B cell (primary cell): ENCODE measurements at regions not wholly inside any gene's neighbourhood (a gene's known extent, or its start where the extent isn't known, plus 50 kb on each side); places are given as distances from the start of the nearest gene placed in this dataset.
"Not testable (repeated sequence)": the region's sequence is repeated elsewhere in the genome, so short reads cannot be mapped to it uniquely, and the experiment has no call there.

Source experiments
- ATAC-seq: fragments of 200-7000 bp; cut with Tn5 transposase; one replicate; pipeline ENCODE4 v1.10.0; 2021; ENCODE audit warnings: low read depth, mild to moderate bottlenecking, moderate number of reproducible peaks, moderate library complexity
- CTCF ChIA-PET: fragments of 350-600 bp; sonication (Branson Sonifier 250); formaldehyde crosslinking; loops from one replicate; lab custom pipeline; 2021; ENCODE audit warnings: antibody characterized with exemption, inconsistent platforms; lab: Charles Lee
- POLR2A ChIA-PET: fragments of 350-600 bp; sonication (Branson Sonifier 250); formaldehyde crosslinking; loops from one replicate; lab custom pipeline; 2021; ENCODE audit warnings: antibody characterized with exemption; lab: Charles Lee
- DNase-seq: peaks from one replicate; pipeline ENCODE4 v3.0.0; 2013
- H2AFZ ChIP-seq: 2 replicates; pipeline ENCODE4 v1.6.1; 2012; ENCODE audit warnings: mild to moderate bottlenecking, low read depth, low read length; ENCODE audit not compliant: insufficient read depth, poor library complexity, severe bottlenecking
- H3K27ac ChIP-seq, 2 donors: 1 replicate in 1 of 2; 2 replicates in 1 of 2; pipeline ENCODE4 v1.5.1; 2012 to 2013; ENCODE audit warnings: low read length in 2 of 2, mild to moderate bottlenecking in 2 of 2, moderate library complexity in 1 of 2
- H3K27me3 ChIP-seq, 4 experiments: fragments of 200-600 bp in 1 of 4; sonication (generic) in 1 of 4; replicated peaks in 1 of 4; 1 replicate in 2 of 4; 2 replicates in 2 of 4; pipeline versions ENCODE4 v1.6.1 to v1.7.0; 2013 to 2016; ENCODE audit warnings: low read length in 3 of 4, mild to moderate bottlenecking in 2 of 4, mixed read lengths in 1 of 4, moderate library complexity in 1 of 4; ENCODE audit not compliant: insufficient read depth in 4 of 4, control insufficient read depth in 3 of 4; ENCODE audit errors: control extremely low read depth in 1 of 4
- H3K36me3 ChIP-seq, 2 experiments: replicated peaks in 1 of 2; 1 replicate in 1 of 2; 2 replicates in 1 of 2; pipeline versions ENCODE4 v1.6.1 to v1.7.1; 2013; ENCODE audit warnings: low read length in 1 of 2; ENCODE audit not compliant: insufficient read depth in 2 of 2, control insufficient read depth in 1 of 2; ENCODE audit errors: control extremely low read depth in 1 of 2, extremely low read depth in 1 of 2
- H3K4me1 ChIP-seq, 2 donors: fragments of 200-600 bp in 1 of 2; sonication (generic) in 1 of 2; 1 replicate in 1 of 2; 2 replicates in 1 of 2; pipeline versions ENCODE4 v1.5.1 to v1.6.1; 2013 to 2017; ENCODE audit warnings: low read length in 2 of 2; ENCODE audit not compliant: control insufficient read depth in 2 of 2, insufficient read depth in 2 of 2
- H3K4me2 ChIP-seq: replicated peaks from 2 replicates; pipeline ENCODE3; 2012; ENCODE audit warnings: mild to moderate bottlenecking, low read depth, low read length; ENCODE audit not compliant: poor library complexity, severe bottlenecking
- H3K4me3 ChIP-seq, 5 experiments: fragments of 200-600 bp in 1 of 5; sonication (generic) in 1 of 5; 1 replicate in 3 of 5; 2 replicates in 2 of 5; pipeline versions ENCODE4 v1.5.1 to v1.7.0; 2011 to 2016; ENCODE audit warnings: low read length in 4 of 5, mild to moderate bottlenecking in 4 of 5, low read depth in 2 of 5, control low read depth in 1 of 5, moderate library complexity in 1 of 5; ENCODE audit not compliant: insufficient read depth in 1 of 5; ENCODE audit errors: control extremely low read depth in 1 of 5, extremely low read depth in 1 of 5
- H3K79me2 ChIP-seq: fragments of 200-600 bp; sonication (generic); one replicate; pipeline ENCODE4 v1.6.0; 2016; ENCODE audit warnings: low read length; ENCODE audit not compliant: control insufficient read depth, insufficient read depth
- H3K9ac ChIP-seq: fragments of 200-600 bp; sonication (generic); 2 replicates; pipeline ENCODE4 v1.6.1; 2017; ENCODE audit warnings: mild to moderate bottlenecking, low read length, moderate library complexity
- H3K9me3 ChIP-seq, 3 donors: one replicate each; pipeline versions ENCODE4 v1.6.1 to v1.7.1; 2013; ENCODE audit warnings: low read length in 2 of 3; ENCODE audit not compliant: control insufficient read depth in 2 of 3, insufficient read depth in 1 of 3; ENCODE audit errors: control extremely low read depth in 1 of 3
- H4K20me1 ChIP-seq: 2 replicates; pipeline ENCODE4 v1.6.0; 2012; ENCODE audit warnings: mild to moderate bottlenecking, low read length; ENCODE audit not compliant: insufficient read depth, control insufficient read depth, poor library complexity, severe bottlenecking
- H3K27ac Mint-ChIP-seq: one replicate; pipeline ENCODE4 v1.8.0; 2021; ENCODE audit warnings: mixed read lengths
- H3K27me3 Mint-ChIP-seq: one replicate; pipeline ENCODE4 v1.8.0; 2021; ENCODE audit warnings: mixed read lengths
- H3K4me1 Mint-ChIP-seq: one replicate; pipeline ENCODE4 v1.8.0; 2021; ENCODE audit warnings: mixed read lengths
- H3K4me3 Mint-ChIP-seq: one replicate; pipeline ENCODE4 v1.8.0; 2021; ENCODE audit warnings: mixed read lengths
- H3K9me3 Mint-ChIP-seq: one replicate; pipeline ENCODE4 v1.8.0; 2022; ENCODE audit warnings: mixed read lengths; ENCODE audit not compliant: insufficient read depth
- CTCF ChIP-seq: fragments of 200-600 bp; IDR thresholded peaks from one replicate; pipeline ENCODE4 v1.8.0; 2022; ENCODE audit warnings: antibody characterized with exemption, mild to moderate bottlenecking
- EZH2 ChIP-seq: IDR thresholded peaks from 2 replicates; pipeline ENCODE4 v1.6.1; 2012; ENCODE audit warnings: borderline replicate concordance, low read depth, mild to moderate bottlenecking, moderate library complexity, low read length; ENCODE audit not compliant: insufficient read depth, poor library complexity, severe bottlenecking
- WGBS: methylation state at CpG from one replicate; pipeline ENCODE4 v1.1.5; 2013; ENCODE audit warnings: missing lambda C conversion rate; ENCODE audit not compliant: insufficient coverage; 5-methylcytosine and 5-hydroxymethylcytosine counted together
- intact Hi-C: fragments of 100-400 bp; cut with micrococcal nuclease; formaldehyde crosslinking; loops from one replicate; pipeline ENCODE4 v1.10.0; 2022

GRCh38 chr10:128203028-128203427, 76.8 kb upstream of the MKI67 start:
- Mint-ChIP-seq H3K9me3 (peaks cover 4% of the 10 kb centered on the region), H3K27me3 (peaks cover 33% of the 10 kb centered on the region), H3K27ac (no peak overlapping the region), H3K4me1 (no peaks in the 10 kb centered on the region), H3K4me3 (no peak overlapping the region)
- H3K9me3 ChIP-seq, result peaks cover 0 to 8% (median 0%) of the 10 kb centered on the region in 3 donors
- TF ChIP-seq EZH2, result no peak
- no peak for TF ChIP-seq CTCF
- H2AFZ ChIP-seq, result no peak overlapping the region
- H3K27me3 ChIP-seq, result peaks cover 0 to 17% (median 2%) of the 10 kb centered on the region in 4 experiments
- no peaks in the 10 kb centered on the region for H3K79me2 ChIP-seq
- H3K27ac ChIP-seq, result no peak overlapping the region
- H3K4me1 ChIP-seq, result no peaks in the 10 kb centered on the region
- no peak overlapping the region for H3K4me2 ChIP-seq
- POLR2A ChIA-PET, result no interaction called here
- H4K20me1 ChIP-seq, result no peaks in the 10 kb centered on the region
- ATAC-seq (no peak), DNase-seq (no peak)
- H3K4me3 ChIP-seq, result no peak overlapping the region
- CTCF ChIA-PET, result no interaction called here
- no peak overlapping the region for H3K9ac ChIP-seq
- intact Hi-C loops, result no loop called here
- no peaks in the 10 kb centered on the region for H3K36me3 ChIP-seq

GRCh38 chr10:128205591-128205990, 79.4 kb upstream of the MKI67 start:
- H3K4me3 Mint-ChIP-seq, H2AFZ ChIP-seq, H3K4me3 ChIP-seq, H3K4me1 ChIP-seq, H3K4me1 Mint-ChIP-seq, POLR2A ChIA-PET, H3K36me3 ChIP-seq, H4K20me1 ChIP-seq, H3K27ac ChIP-seq, H3K9me3 Mint-ChIP-seq, H3K79me2 ChIP-seq, DNase-seq, H3K4me2 ChIP-seq, H3K27ac Mint-ChIP-seq, H3K9ac ChIP-seq, ATAC-seq, intact Hi-C loops: not testable (repeated sequence)
- CTCF ChIA-PET, result interaction anchor here (1.5 kb wide), 1 partner anchor 11 kb away, joined by 4 read pairs; no protein-coding TSS in a partner anchor
- H3K27me3 Mint-ChIP-seq, result peaks cover 37% of the 10 kb centered on the region
- 100% methylated on average over 2 of the region's 3 CpGs for WGBS
- Histone ChIP-seq H3K9me3 (peaks cover 0 to 13% (median 0%) of the 10 kb centered on the region in 3 donors), H3K27me3 (peaks cover 0 to 23% (median 2%) of the 10 kb centered on the region in 4 experiments)
